OCI-LY7 (cell line): ENCODE measurements at regions not wholly inside any gene's neighbourhood (a gene's known extent, or its start where the extent isn't known, plus 50 kb on each side); places are given as distances from the start of the nearest gene placed in this dataset.
A peak's percentile ranks its signal among the peaks of the same experiment; 100 is the strongest.
"Not testable (repeated sequence)": the region's sequence is repeated elsewhere in the genome, so short reads cannot be mapped to it uniquely, and the experiment has no call there.

Experiments
- BruUV-seq: library from RNA; stranded (reverse); fragments of 400-500 nt; replicated peaks from 2 replicates; lab custom pipeline; 2021; lab: Mats Ljungman, UMichigan
- CTCF ChIA-PET: fragments of 300-600 bp; sonication (Branson Sonifier 250); formaldehyde crosslinking; loops from one replicate; lab custom pipeline; 2022; ENCODE audit warnings: antibody characterized with exemption; ENCODE audit not compliant: unreplicated experiment; lab: Charles Lee
- POLR2A ChIA-PET: fragments of 300-600 bp; sonication (Branson Sonifier 250); formaldehyde crosslinking; loops from one replicate; lab custom pipeline; 2022; ENCODE audit warnings: antibody characterized with exemption; lab: Charles Lee
- DNase-seq: peaks from one replicate; pipeline ENCODE4 v3.0.0-alpha.2; 2015; ENCODE audit warnings: low spot score
- H2AFZ ChIP-seq: fragments of 200-600 bp; sonication (generic), shearing (Covaris generic); 2 replicates; pipeline ENCODE4 v1.6.1; 2014; ENCODE audit warnings: mild to moderate bottlenecking, antibody characterized with exemption, low read length, moderate library complexity
- H3K27ac ChIP-seq: fragments of 200-600 bp; sonication (generic); 2 replicates; pipeline ENCODE4 v1.5.1; 2014; ENCODE audit warnings: mixed run types, low read depth, mild to moderate bottlenecking, moderate library complexity, low read length, inconsistent platforms; ENCODE audit not compliant: poor library complexity, severe bottlenecking
- H3K36me3 ChIP-seq: fragments of 200-600 bp; sonication (generic); 2 replicates; pipeline ENCODE4 v1.6.1; 2014; ENCODE audit warnings: mild to moderate bottlenecking, antibody characterized with exemption, low read length, moderate library complexity, mixed read lengths; ENCODE audit not compliant: insufficient read depth
- H3K4me1 ChIP-seq: fragments of 200-600 bp; sonication (generic); 2 replicates; pipeline ENCODE4 v1.5.1; 2014; ENCODE audit warnings: mild to moderate bottlenecking, low read length; ENCODE audit not compliant: insufficient read depth, poor library complexity, severe bottlenecking
- H3K4me2 ChIP-seq: fragments of 200-600 bp; sonication (generic); 2 replicates; pipeline ENCODE4 v1.6.1; 2014; ENCODE audit warnings: mild to moderate bottlenecking, low read length
- H3K4me3 ChIP-seq: fragments of 200-600 bp; sonication (generic); 2 replicates; pipeline ENCODE4 v1.5.1; 2014; ENCODE audit warnings: mild to moderate bottlenecking, low read depth, low read length; ENCODE audit not compliant: poor library complexity, severe bottlenecking
- H3K79me2 ChIP-seq: fragments of 200-600 bp; sonication (generic); 2 replicates; pipeline ENCODE4 v1.6.1; 2016; ENCODE audit warnings: low read depth, mild to moderate bottlenecking, low read length, moderate library complexity, mixed read lengths; ENCODE audit not compliant: insufficient read depth
- H3K9me2 ChIP-seq: fragments of 200-600 bp; sonication (generic); 2 replicates; pipeline ENCODE4 v1.6.1; 2016; ENCODE audit warnings: mild to moderate bottlenecking, low read length, mixed read lengths; ENCODE audit not compliant: insufficient read depth
- H3K9me3 ChIP-seq: fragments of 200-600 bp; sonication (generic); 2 replicates; pipeline ENCODE4 v1.6.1; 2014; ENCODE audit warnings: mild to moderate bottlenecking, mixed run types, low read length, mixed read lengths
- H4K20me1 ChIP-seq: fragments of 200-600 bp; sonication (generic); 2 replicates; pipeline ENCODE4 v1.6.1; 2014; ENCODE audit warnings: mild to moderate bottlenecking, antibody characterized with exemption, low read length, moderate library complexity, mixed read lengths; ENCODE audit not compliant: insufficient read depth
- CTCF ChIP-seq: fragments of 200-600 bp; sonication (generic); conservative IDR thresholded peaks from 2 replicates; pipeline ENCODE4 v1.5.1; 2014; ENCODE audit warnings: mild to moderate bottlenecking, antibody characterized with exemption, low read length, moderate library complexity, mixed read lengths
- EZH2phosphoT487 ChIP-seq: fragments of 200-600 bp; sonication (generic); IDR thresholded peaks from 2 replicates; pipeline ENCODE4 v1.6.1; 2018; ENCODE audit warnings: low read depth, borderline replicate concordance, mild to moderate bottlenecking, mixed run types, antibody characterized with exemption, low read length, moderate library complexity, mixed read lengths
- intact Hi-C: fragments of 100-400 bp; cut with micrococcal nuclease; formaldehyde crosslinking; loops from one replicate; pipeline ENCODE4 v1.10.0; 2022; ENCODE audit not compliant: unreplicated experiment

- DNase-seq = no peak
- Histone ChIP-seq H4K20me1 (no peaks in the 10 kb centered on the region), H3K9me2 (no peaks in the 10 kb centered on the region), H3K4me1 (peaks cover 6% of the 10 kb centered on the region), H3K36me3 (no peaks in the 10 kb centered on the region), H3K4me3 (no peak overlapping the region), H3K79me2 (no peaks in the 10 kb centered on the region), H3K4me2 (no peak overlapping the region), H3K27ac (no peak overlapping the region), H3K9me3 (peaks cover 5% of the 10 kb centered on the region; the same call in 1 of the 2 replicates), H2AFZ (no peak overlapping the region)
- CTCF ChIA-PET = no interaction called here
- no peak for TF ChIP-seq CTCF
- TF ChIP-seq EZH2phosphoT487 = no peak
- POLR2A ChIA-PET = no interaction called here
- intact Hi-C loops = no loop called here
- BruUV-seq = no TSS peak
Measured at GRCh38 chr10:46104071-46104585, 58.1 kb upstream of the MSMB start.

GRCh38 chr10:46105416-46105815 is 59.3 kb upstream of the MSMB start:
- POLR2A ChIA-PET, H3K4me2 ChIP-seq, CTCF ChIA-PET, H3K4me1 ChIP-seq, intact Hi-C loops, BruUV-seq, H3K36me3 ChIP-seq, H2AFZ ChIP-seq, H3K79me2 ChIP-seq, H3K4me3 ChIP-seq, H3K9me3 ChIP-seq, DNase-seq, H4K20me1 ChIP-seq, H3K27ac ChIP-seq, H3K9me2 ChIP-seq: not testable (repeated sequence)

- intact Hi-C loops, H4K20me1 ChIP-seq, H3K9me3 ChIP-seq, DNase-seq, H3K36me3 ChIP-seq, CTCF ChIA-PET, BruUV-seq, H3K27ac ChIP-seq, H3K9me2 ChIP-seq, H3K79me2 ChIP-seq, H3K4me1 ChIP-seq: not testable (repeated sequence)
- H3K4me3 ChIP-seq = peak overlapping the region; percentile 44
- POLR2A ChIA-PET = interaction anchor here (1.7 kb wide), 1 partner anchor 88 kb away, joined by 4 read pairs; no protein-coding TSS in a partner anchor
- peak overlapping the region; percentile 17; the same call in 1 of the 2 replicates for H2AFZ ChIP-seq
- peak overlapping the region; percentile 45 for H3K4me2 ChIP-seq
Measured at GRCh38 chr10:46105856-46106409, 59.9 kb upstream of the MSMB start.
